SKM-1 (cell line): ENCODE measurements at regions not wholly inside any gene's neighbourhood (a gene's known extent, or its start where the extent isn't known, plus 50 kb on each side); places are given as distances from the start of the nearest gene placed in this dataset.

Experiments
- DNase-seq: peaks from one replicate; lab custom pipeline; 2025; ENCODE audit not compliant: unreplicated experiment; lab: John Stamatoyannopoulos, UW

- no peak for DNase-seq
Observed at GRCh38 chr1:208576425-208576824, 332.2 kb upstream of the PLXNA2 start.

- DNase-seq, result no peak
Observed at GRCh38 chr1:208577381-208577905, 333.3 kb upstream of the PLXNA2 start.

- no peak for DNase-seq
Observed at GRCh38 chr1:208581209-208581608, 337.0 kb upstream of the PLXNA2 start.

- DNase-seq, result no peak
Observed at GRCh38 chr1:208581667-208582066, 337.5 kb upstream of the PLXNA2 start.

GRCh38 chr1:208584167-208584755, 340.1 kb upstream of the PLXNA2 start:
- DNase-seq, result no peak

- DNase-seq, result no peak
Observed at GRCh38 chr1:208587110-208587509, 342.9 kb upstream of the PLXNA2 start.

GRCh38 chr1:208593306-208594006, 349.3 kb upstream of the PLXNA2 start:
- DNase-seq, result no peak

- DNase-seq, result no peak
Observed at GRCh38 chr1:208595236-208595635, 351.1 kb upstream of the PLXNA2 start.

GRCh38 chr1:208595745-208596144, 351.6 kb upstream of the PLXNA2 start:
- DNase-seq, result no peak

GRCh38 chr1:208597571-208597970, 353.4 kb upstream of the PLXNA2 start:
- DNase-seq, result no peak

- DNase-seq, result no peak
Observed at GRCh38 chr1:208598021-208598420, 353.8 kb upstream of the PLXNA2 start.

- no peak for DNase-seq
Observed at GRCh38 chr1:208599063-208599462, 354.9 kb upstream of the PLXNA2 start.

GRCh38 chr1:208600456-208601190, 356.4 kb upstream of the PLXNA2 start:
- DNase-seq, result no peak

- no peak for DNase-seq
Observed at GRCh38 chr1:208601561-208601960, 357.4 kb upstream of the PLXNA2 start.

- no peak for DNase-seq
Observed at GRCh38 chr1:208603721-208604120, 359.5 kb upstream of the PLXNA2 start.

- no peak for DNase-seq
Observed at GRCh38 chr1:208604295-208604694, 360.1 kb upstream of the PLXNA2 start.

GRCh38 chr1:208606959-208607358, 362.8 kb upstream of the PLXNA2 start:
- DNase-seq, result no peak

- no peak for DNase-seq
Observed at GRCh38 chr1:208607616-208608015, 363.4 kb upstream of the PLXNA2 start.

- no peak for DNase-seq
Observed at GRCh38 chr1:208614610-208615009, 370.4 kb upstream of the PLXNA2 start.

- no peak for DNase-seq
Observed at GRCh38 chr1:208615371-208615770, 371.2 kb upstream of the PLXNA2 start.

- no peak for DNase-seq
Observed at GRCh38 chr1:208616776-208617175, 372.6 kb upstream of the PLXNA2 start.
